Testis (tissue), 2 donors: ENCODE measurements at regions not wholly inside any gene's neighbourhood (a gene's known extent, or its start where the extent isn't known, plus 50 kb on each side); places are given as distances from the start of the nearest gene placed in this dataset.

Experiments used
- POLR2A ChIP-seq: fragments of 450-650 bp; IDR thresholded peaks from one replicate; pipeline ENCODE4 v1.6.1; 2017; ENCODE audit warnings: antibody characterized with exemption, mild to moderate bottlenecking, moderate library complexity
- TF ChIP-seq, protein P1 (sequence below), 3 experiments: fragments of 450-650 bp in 2 of 3; fragments of 200-600 bp in 1 of 3; sonication (generic) in 1 of 3; IDR thresholded peaks; one replicate each; pipeline ENCODE4 v1.5.1; 2016 to 2019; ENCODE audit warnings: antibody characterized with exemption in 3 of 3, mild to moderate bottlenecking in 2 of 3, moderate library complexity in 1 of 3

DNA sequence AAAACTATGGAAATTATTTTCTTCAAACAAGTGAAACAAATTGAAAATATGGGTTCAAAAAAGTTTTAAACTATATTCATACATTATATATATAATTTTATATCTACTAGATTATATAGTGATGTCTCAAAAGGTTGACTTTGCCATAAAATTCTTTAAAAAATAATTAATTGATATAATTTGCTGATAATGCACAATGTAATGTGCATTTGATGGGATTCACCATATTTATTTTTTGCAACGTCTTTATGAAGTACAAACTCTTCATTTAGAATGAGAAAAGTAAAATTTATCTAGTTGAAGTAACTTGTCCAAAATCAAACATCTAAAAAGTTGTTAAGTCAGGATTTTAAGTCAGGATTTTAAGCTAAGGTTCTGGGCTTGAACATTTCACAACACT is 1954.5 kb upstream of the PCDH20 start:
- no peak for TF ChIP-seq POLR2A
- TF ChIP-seq, protein P1, sequence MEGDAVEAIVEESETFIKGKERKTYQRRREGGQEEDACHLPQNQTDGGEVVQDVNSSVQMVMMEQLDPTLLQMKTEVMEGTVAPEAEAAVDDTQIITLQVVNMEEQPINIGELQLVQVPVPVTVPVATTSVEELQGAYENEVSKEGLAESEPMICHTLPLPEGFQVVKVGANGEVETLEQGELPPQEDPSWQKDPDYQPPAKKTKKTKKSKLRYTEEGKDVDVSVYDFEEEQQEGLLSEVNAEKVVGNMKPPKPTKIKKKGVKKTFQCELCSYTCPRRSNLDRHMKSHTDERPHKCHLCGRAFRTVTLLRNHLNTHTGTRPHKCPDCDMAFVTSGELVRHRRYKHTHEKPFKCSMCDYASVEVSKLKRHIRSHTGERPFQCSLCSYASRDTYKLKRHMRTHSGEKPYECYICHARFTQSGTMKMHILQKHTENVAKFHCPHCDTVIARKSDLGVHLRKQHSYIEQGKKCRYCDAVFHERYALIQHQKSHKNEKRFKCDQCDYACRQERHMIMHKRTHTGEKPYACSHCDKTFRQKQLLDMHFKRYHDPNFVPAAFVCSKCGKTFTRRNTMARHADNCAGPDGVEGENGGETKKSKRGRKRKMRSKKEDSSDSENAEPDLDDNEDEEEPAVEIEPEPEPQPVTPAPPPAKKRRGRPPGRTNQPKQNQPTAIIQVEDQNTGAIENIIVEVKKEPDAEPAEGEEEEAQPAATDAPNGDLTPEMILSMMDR (IDR thresholded peaks at IDR 0.05) = no peak
